OCI-LY3 (cell line): ENCODE measurements at regions not wholly inside any gene's neighbourhood (a gene's known extent, or its start where the extent isn't known, plus 50 kb on each side); places are given as distances from the start of the nearest gene placed in this dataset.

ENCODE experiments used
- H2AFZ ChIP-seq: fragments of 200-600, 300-600 bp; shearing (Covaris generic); 2 replicates; pipeline ENCODE4 v1.6.0; 2014; ENCODE audit warnings: antibody characterized with exemption, low read depth, low read length
- H3K27ac ChIP-seq: fragments of 200-600, 300-600 bp; sonication (generic); 2 replicates; pipeline ENCODE4 v1.5.1; 2014; ENCODE audit warnings: mild to moderate bottlenecking, low read length, moderate library complexity, mixed read lengths
- H3K27me3 ChIP-seq: fragments of 200-600, 300-600 bp; sonication (generic); 2 replicates; pipeline ENCODE4 v1.6.1; 2014; ENCODE audit warnings: low read depth, low read length, mixed read lengths
- H3K36me3 ChIP-seq: fragments of 200-600, 300-600 bp; sonication (generic); replicated peaks from 2 replicates; pipeline ENCODE3; 2014; ENCODE audit warnings: low read depth, low read length, mixed read lengths
- H3K4me1 ChIP-seq: fragments of 300-600, 200-600 bp; sonication (generic); 2 replicates; pipeline ENCODE4 v1.6.1; 2014; ENCODE audit warnings: low read length, mixed read lengths
- H3K4me2 ChIP-seq: fragments of 200-600, 300-600 bp; sonication (generic); 2 replicates; pipeline ENCODE4 v1.6.1; 2014; ENCODE audit warnings: low read length, mixed read lengths
- H3K4me3 ChIP-seq: fragments of 300-600, 200-600 bp; sonication (generic); 2 replicates; pipeline ENCODE4 v1.5.1; 2014; ENCODE audit warnings: antibody characterized with exemption, mild to moderate bottlenecking, low read length, moderate library complexity
- H3K79me2 ChIP-seq: fragments of 300-600, 200-600 bp; shearing (Covaris generic); 2 replicates; pipeline ENCODE4 v1.6.1; 2014; ENCODE audit warnings: mild to moderate bottlenecking, low read length, mixed read lengths
- H3K9ac ChIP-seq: fragments of 300-600, 200-600 bp; shearing (Covaris generic); 2 replicates; pipeline ENCODE4 v1.6.0; 2014; ENCODE audit warnings: mild to moderate bottlenecking, low read length, moderate library complexity
- H3K9me3 ChIP-seq: fragments of 200-600, 300-600 bp; shearing (Covaris generic); 2 replicates; pipeline ENCODE4 v1.6.1; 2014; ENCODE audit warnings: low read length, mixed read lengths; ENCODE audit not compliant: insufficient read depth
- H4K20me1 ChIP-seq: fragments of 200-600, 300-600 bp; sonication (generic); 2 replicates; pipeline ENCODE4 v1.6.1; 2016; ENCODE audit warnings: low read length, mixed read lengths; ENCODE audit not compliant: insufficient read depth
- EZH2phosphoT487 ChIP-seq: fragments of 200-600 bp; shearing (Covaris generic); IDR thresholded peaks from 2 replicates; pipeline ENCODE4 v1.6.1; 2018; ENCODE audit warnings: antibody characterized with exemption, mixed run types, low read depth
- TF ChIP-seq, protein P1 (sequence below): fragments of 200-600, 300-600 bp; sonication (generic); IDR thresholded peaks from 2 replicates; pipeline ENCODE4 v1.5.1; 2014; ENCODE audit warnings: antibody characterized with exemption, low read length, low read depth

- TF ChIP-seq, protein P1, sequence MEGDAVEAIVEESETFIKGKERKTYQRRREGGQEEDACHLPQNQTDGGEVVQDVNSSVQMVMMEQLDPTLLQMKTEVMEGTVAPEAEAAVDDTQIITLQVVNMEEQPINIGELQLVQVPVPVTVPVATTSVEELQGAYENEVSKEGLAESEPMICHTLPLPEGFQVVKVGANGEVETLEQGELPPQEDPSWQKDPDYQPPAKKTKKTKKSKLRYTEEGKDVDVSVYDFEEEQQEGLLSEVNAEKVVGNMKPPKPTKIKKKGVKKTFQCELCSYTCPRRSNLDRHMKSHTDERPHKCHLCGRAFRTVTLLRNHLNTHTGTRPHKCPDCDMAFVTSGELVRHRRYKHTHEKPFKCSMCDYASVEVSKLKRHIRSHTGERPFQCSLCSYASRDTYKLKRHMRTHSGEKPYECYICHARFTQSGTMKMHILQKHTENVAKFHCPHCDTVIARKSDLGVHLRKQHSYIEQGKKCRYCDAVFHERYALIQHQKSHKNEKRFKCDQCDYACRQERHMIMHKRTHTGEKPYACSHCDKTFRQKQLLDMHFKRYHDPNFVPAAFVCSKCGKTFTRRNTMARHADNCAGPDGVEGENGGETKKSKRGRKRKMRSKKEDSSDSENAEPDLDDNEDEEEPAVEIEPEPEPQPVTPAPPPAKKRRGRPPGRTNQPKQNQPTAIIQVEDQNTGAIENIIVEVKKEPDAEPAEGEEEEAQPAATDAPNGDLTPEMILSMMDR: no peak
- no peak for TF ChIP-seq EZH2phosphoT487
- Histone ChIP-seq H3K9ac (no peak overlapping the region), H3K27ac (no peak overlapping the region), H3K9me3 (no peaks in the 10 kb centered on the region), H3K4me3 (no peak overlapping the region), H3K27me3 (peaks cover 3% of the 10 kb centered on the region; the same call in 1 of the 2 replicates), H3K4me1 (no peaks in the 10 kb centered on the region), H4K20me1 (no peaks in the 10 kb centered on the region), H3K36me3 (no peaks in the 10 kb centered on the region), H3K79me2 (no peaks in the 10 kb centered on the region), H3K4me2 (no peak overlapping the region), H2AFZ (no peak overlapping the region)
Observed at GRCh38 chr5:167658889-167659288, 632.6 kb upstream of the WWC1 start.

DNA sequence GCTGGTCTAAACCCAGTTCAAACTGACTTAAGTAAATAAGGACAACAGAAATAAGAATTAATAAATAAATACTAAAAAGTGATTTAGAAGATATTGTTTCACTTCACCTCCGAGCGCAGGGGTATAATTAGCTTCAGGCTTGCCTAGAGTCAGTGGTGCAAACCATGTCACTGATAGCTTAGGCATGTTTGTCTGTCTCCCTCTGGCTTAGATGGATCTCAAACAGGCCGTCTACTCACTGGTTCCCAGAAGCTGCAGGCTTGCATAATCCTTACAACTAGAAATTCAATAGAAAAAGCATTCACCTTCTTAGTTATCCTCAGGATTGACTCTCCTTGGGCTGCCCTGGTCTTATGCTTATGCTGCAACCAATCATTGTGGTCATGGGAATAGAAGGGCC lies 629.8 kb upstream of the WWC1 start:
- TF ChIP-seq, protein P1: no peak
- no peak for TF ChIP-seq EZH2phosphoT487
- Histone ChIP-seq H3K9me3 (no peaks in the 10 kb centered on the region), H3K9ac (no peak overlapping the region), H3K4me1 (no peaks in the 10 kb centered on the region), H3K27me3 (peaks cover 3% of the 10 kb centered on the region; the same call in 1 of the 2 replicates), H2AFZ (no peak overlapping the region), H3K79me2 (no peaks in the 10 kb centered on the region), H3K36me3 (no peaks in the 10 kb centered on the region), H4K20me1 (no peaks in the 10 kb centered on the region), H3K4me3 (no peak overlapping the region), H3K27ac (no peak overlapping the region), H3K4me2 (no peak overlapping the region)

DNA sequence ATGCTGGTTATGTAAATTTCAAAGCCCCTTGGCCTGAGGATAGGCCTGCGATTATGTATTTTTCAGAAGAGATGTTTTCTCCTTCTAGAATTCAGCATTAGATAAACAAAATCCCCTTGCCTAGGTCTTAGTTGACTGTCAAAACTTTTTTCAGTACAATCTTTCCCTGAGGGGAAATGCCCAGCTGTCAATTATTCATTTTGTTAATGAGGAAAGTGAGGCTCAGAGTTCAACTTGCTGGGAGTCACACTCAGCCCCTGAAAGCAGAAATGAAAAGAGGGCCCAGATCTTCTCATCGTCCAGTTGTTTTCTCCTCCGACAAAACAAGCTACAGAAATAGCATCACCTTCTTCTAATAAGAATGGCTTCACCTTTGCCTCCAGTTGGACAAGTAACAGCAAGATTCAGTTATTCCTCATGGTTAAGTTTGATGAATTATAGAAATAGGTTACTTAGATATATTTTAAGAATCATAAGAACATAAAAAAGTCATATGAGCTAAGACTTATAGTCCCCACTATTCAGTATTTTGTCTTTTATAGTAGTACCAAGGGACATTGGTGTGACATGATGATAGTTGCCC lies 627.1 kb upstream of the WWC1 start:
- H3K27me3 ChIP-seq: peaks cover 9% of the 10 kb centered on the region; the same call in 1 of the 2 replicates
- H3K4me2 ChIP-seq: no peak overlapping the region
- no peaks in the 10 kb centered on the region for H3K9me3 ChIP-seq
- no peaks in the 10 kb centered on the region for H3K4me1 ChIP-seq
- H3K79me2 ChIP-seq: no peaks in the 10 kb centered on the region
- no peak overlapping the region for H2AFZ ChIP-seq
- no peaks in the 10 kb centered on the region for H3K36me3 ChIP-seq
- H3K27ac ChIP-seq: no peak overlapping the region
- no peak overlapping the region for H3K4me3 ChIP-seq
- no peaks in the 10 kb centered on the region for H4K20me1 ChIP-seq
- TF ChIP-seq EZH2phosphoT487: no peak
- TF ChIP-seq, protein P1: no peak
- H3K9ac ChIP-seq: no peak overlapping the region

GRCh38 chr5:167665841-167666375 lies 625.5 kb upstream of the WWC1 start:
- H3K79me2 ChIP-seq: no peaks in the 10 kb centered on the region
- no peak overlapping the region for H3K4me2 ChIP-seq
- H3K9me3 ChIP-seq: no peaks in the 10 kb centered on the region
- no peak overlapping the region for H2AFZ ChIP-seq
- H3K9ac ChIP-seq: no peak overlapping the region
- peaks cover 13% of the 10 kb centered on the region; the same call in 1 of the 2 replicates for H3K27me3 ChIP-seq
- no peak overlapping the region for H3K4me3 ChIP-seq
- TF ChIP-seq, protein P1: no peak
- TF ChIP-seq EZH2phosphoT487: no peak
- no peak overlapping the region for H3K27ac ChIP-seq
- no peaks in the 10 kb centered on the region for H3K36me3 ChIP-seq
- H3K4me1 ChIP-seq: no peaks in the 10 kb centered on the region
- H4K20me1 ChIP-seq: no peaks in the 10 kb centered on the region
